ENCODE measurements at regions not wholly inside any gene's neighbourhood (a gene's known extent, or its start where the extent isn't known, plus 50 kb on each side); places are given as distances from the start of the nearest gene placed in this dataset.

DNA sequence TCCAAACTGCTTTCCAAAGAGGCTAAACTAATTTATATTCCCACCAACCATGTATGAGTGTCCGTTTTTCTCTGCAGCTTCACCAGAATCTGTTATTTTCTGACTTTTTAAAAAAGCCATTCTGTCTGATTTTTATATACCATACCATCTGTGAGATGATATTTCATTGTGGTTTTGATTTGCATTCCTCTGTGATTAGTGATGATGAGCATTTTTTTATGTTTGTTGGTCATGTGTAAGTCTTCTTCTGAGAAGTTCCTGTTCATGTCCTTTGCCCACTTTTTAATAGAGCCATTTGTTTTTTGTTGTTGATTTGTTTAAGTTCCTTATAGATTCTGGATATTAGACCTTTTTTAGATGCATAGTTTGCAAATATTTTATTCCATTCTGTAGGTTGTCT lies 179.4 kb upstream of the ALCAM start:
- TF ChIP-seq CTCF (IDR thresholded peaks at IDR 0.05; ENCODE audit: extremely low read depth, low read depth, low read length): no peak
- Histone ChIP-seq H3K4me3 (ENCODE audit: insufficient read depth, low read length) (no peak overlapping the region), H3K36me3 (ENCODE audit: insufficient read depth, low read length) (no peaks in the 10 kb centered on the region)

DNA sequence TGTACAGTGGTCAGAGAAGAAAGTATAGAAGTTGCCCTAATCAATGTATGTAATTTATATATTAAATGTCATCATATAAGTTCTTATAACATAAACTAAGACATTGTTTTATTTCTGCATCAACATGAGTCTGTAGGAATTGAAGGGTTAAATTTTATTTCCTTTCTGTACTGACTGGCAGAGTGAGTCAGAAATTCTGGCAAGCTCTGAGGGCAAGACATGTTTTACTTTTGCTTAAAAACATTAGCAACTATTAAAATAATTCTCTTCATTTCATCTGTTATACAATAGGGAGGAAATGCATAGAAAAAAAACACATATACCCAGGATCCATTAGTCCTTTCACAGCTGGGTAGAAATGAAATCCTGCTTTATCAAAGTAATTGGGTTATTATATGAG lies 171.4 kb upstream of the ALCAM start:
- no peaks in the 10 kb centered on the region for H4K20me1 ChIP-seq (ENCODE audit: insufficient read depth, low read length)
- no peaks in the 10 kb centered on the region for H3K36me3 ChIP-seq (ENCODE audit: insufficient read depth, low read length)
- DNase-seq (ENCODE audit: insufficient read length, low spot score, missing footprints): no peak
- no peaks in the 10 kb centered on the region for H3K27me3 ChIP-seq (ENCODE audit: insufficient read depth, low read length)
- H3K4me1 ChIP-seq (ENCODE audit: insufficient read depth, low read length): peaks cover 7% of the 10 kb centered on the region
- peak overlapping the region; percentile 54 for H3K4me2 ChIP-seq (ENCODE audit: insufficient read depth, low read length)
- H3K27ac ChIP-seq (ENCODE audit: low read depth, low read length): no peak overlapping the region
- no peaks in the 10 kb centered on the region for H3K79me2 ChIP-seq (ENCODE audit: insufficient read depth, low read length)
- no peaks in the 10 kb centered on the region for H3K9me3 ChIP-seq (ENCODE audit: low read depth, low read length)
- TF ChIP-seq CTCF (IDR thresholded peaks at IDR 0.05; ENCODE audit: extremely low read depth, low read depth, low read length): no peak
- H2AFZ ChIP-seq (ENCODE audit: low read length): peak overlapping the region; percentile 65
- no peak overlapping the region for H3K4me3 ChIP-seq (ENCODE audit: insufficient read depth, low read length)

More for the DNA sequence above, 179.4 kb upstream of the ALCAM start:
- H2AFZ ChIP-seq (ENCODE audit: low read length): no peak overlapping the region
- no peaks in the 10 kb centered on the region for H3K4me1 ChIP-seq (ENCODE audit: insufficient read depth, low read length)
- H3K79me2 ChIP-seq (ENCODE audit: insufficient read depth, low read length): no peaks in the 10 kb centered on the region
- H3K4me2 ChIP-seq (ENCODE audit: insufficient read depth, low read length): no peak overlapping the region
- H3K27me3 ChIP-seq (ENCODE audit: insufficient read depth, low read length): no peaks in the 10 kb centered on the region
- DNase-seq (ENCODE audit: insufficient read length, low spot score, missing footprints): no peak
- peaks cover 2% of the 10 kb centered on the region for H3K9me3 ChIP-seq (ENCODE audit: low read depth, low read length)
- H4K20me1 ChIP-seq (ENCODE audit: insufficient read depth, low read length): no peaks in the 10 kb centered on the region
- H3K27ac ChIP-seq (ENCODE audit: low read depth, low read length): no peak overlapping the region

GRCh38 chr3:105197863-105198262 lies 168.8 kb upstream of the ALCAM start:
- no peak for DNase-seq (ENCODE audit: insufficient read length, low spot score, missing footprints)
- H3K79me2 ChIP-seq (ENCODE audit: insufficient read depth, low read length): no peaks in the 10 kb centered on the region
- H3K4me2 ChIP-seq (ENCODE audit: insufficient read depth, low read length): no peak overlapping the region
- H3K27ac ChIP-seq (ENCODE audit: low read depth, low read length): no peak overlapping the region
- peak overlapping the region; percentile 5 for H2AFZ ChIP-seq (ENCODE audit: low read length)
- H3K4me1 ChIP-seq (ENCODE audit: insufficient read depth, low read length): peaks cover 7% of the 10 kb centered on the region
- TF ChIP-seq CTCF (IDR thresholded peaks at IDR 0.05; ENCODE audit: extremely low read depth, low read depth, low read length): no peak
- H3K4me3 ChIP-seq (ENCODE audit: insufficient read depth, low read length): no peak overlapping the region
- no peaks in the 10 kb centered on the region for H3K36me3 ChIP-seq (ENCODE audit: insufficient read depth, low read length)
- H3K9me3 ChIP-seq (ENCODE audit: low read depth, low read length): no peaks in the 10 kb centered on the region
- no peaks in the 10 kb centered on the region for H4K20me1 ChIP-seq (ENCODE audit: insufficient read depth, low read length)
- H3K27me3 ChIP-seq (ENCODE audit: insufficient read depth, low read length): no peaks in the 10 kb centered on the region

- H3K79me2 ChIP-seq (ENCODE audit: insufficient read depth, low read length): no peaks in the 10 kb centered on the region
- H3K4me3 ChIP-seq (ENCODE audit: insufficient read depth, low read length): no peak overlapping the region
- no peaks in the 10 kb centered on the region for H3K9me3 ChIP-seq (ENCODE audit: low read depth, low read length)
- no peak overlapping the region for H3K4me2 ChIP-seq (ENCODE audit: insufficient read depth, low read length)
- H3K36me3 ChIP-seq (ENCODE audit: insufficient read depth, low read length): no peaks in the 10 kb centered on the region
- no peak for TF ChIP-seq CTCF (IDR thresholded peaks at IDR 0.05; ENCODE audit: extremely low read depth, low read depth, low read length)
- H3K4me1 ChIP-seq (ENCODE audit: insufficient read depth, low read length): peaks cover 7% of the 10 kb centered on the region
- no peak overlapping the region for H2AFZ ChIP-seq (ENCODE audit: low read length)
- no peaks in the 10 kb centered on the region for H3K27me3 ChIP-seq (ENCODE audit: insufficient read depth, low read length)
- no peaks in the 10 kb centered on the region for H4K20me1 ChIP-seq (ENCODE audit: insufficient read depth, low read length)
- DNase-seq (ENCODE audit: insufficient read length, low spot score, missing footprints): no peak
- H3K27ac ChIP-seq (ENCODE audit: low read depth, low read length): no peak overlapping the region
Observed at GRCh38 chr3:105199217-105199616, 167.5 kb upstream of the ALCAM start.

Measured in osteoblast (primary cell).